GM12878 (cell line): ENCODE measurements at regions not wholly inside any gene's neighbourhood (a gene's known extent, or its start where the extent isn't known, plus 50 kb on each side); places are given as distances from the start of the nearest gene placed in this dataset.

Source experiments
- ATAC-seq: fragments of 200-7000 bp; cut with Tn5 transposase; 3 replicates; pipeline ENCODE4 v1.9.1; 2020; ENCODE audit warnings: mild to moderate bottlenecking, moderate library complexity
- BruUV-seq: library from RNA; stranded (reverse); fragments of 400-500 nt; replicated peaks from 2 replicates; lab custom pipeline; 2021; lab: Mats Ljungman, UMichigan
- CTCF ChIA-PET: fragments of 300-600 bp; sonication (Branson Sonifier 250); formaldehyde crosslinking; extraction: SDS; loops from one replicate; lab custom pipeline; 2021; ENCODE audit warnings: inconsistent platforms; lab: Yijun Ruan, JAX
- POLR2A ChIA-PET: fragments of 350-600 bp; formaldehyde crosslinking; extraction: SDS; loops from one replicate; lab custom pipeline; 2021; ENCODE audit warnings: inconsistent platforms; lab: Charles Lee
- RAD21 ChIA-PET: fragments of 300-600 bp; sonication (Branson Sonifier 250); formaldehyde crosslinking; loops from one replicate; lab custom pipeline; 2023; ENCODE audit warnings: antibody characterized with exemption; ENCODE audit not compliant: unreplicated experiment; lab: Charles Lee
- SMC1A ChIA-PET: fragments of 300-600 bp; sonication (Branson Sonifier 250); formaldehyde crosslinking; loops from one replicate; lab custom pipeline; 2023; ENCODE audit not compliant: unreplicated experiment, uncharacterized antibody; lab: Charles Lee
- DNase-seq: peaks from one replicate; pipeline ENCODE4 v3.0.0-alpha.2; 2011; ENCODE audit warnings: low read depth, low spot score
- FAIRE-seq: peaks from 3 replicates; lab custom pipeline; 2011; peaks lifted over from hg19 to GRCh38; lab: Jason Lieb, UNC
- H2AFZ ChIP-seq: 2 replicates; pipeline ENCODE4 v1.6.0; 2011; ENCODE audit warnings: low read depth, low read length, control low read depth; ENCODE audit not compliant: control insufficient read depth
- H3K27ac ChIP-seq: 2 replicates; pipeline ENCODE4 v1.5.1; 2011; ENCODE audit warnings: control low read depth; ENCODE audit not compliant: control insufficient read depth, insufficient read depth
- H3K27me3 ChIP-seq, 2 experiments: replicated peaks in 1 of 2; 2 replicates each; pipeline versions ENCODE4 v1.6.0 to v1.6.1; 2011; ENCODE audit warnings: low read length in 1 of 2; ENCODE audit not compliant: control insufficient read depth in 2 of 2, insufficient read depth in 2 of 2
- H3K36me3 ChIP-seq, 2 experiments: 2 replicates each; pipeline ENCODE4 v1.5.1; 2011; ENCODE audit warnings: low read length in 1 of 2; ENCODE audit not compliant: control insufficient read depth in 2 of 2, insufficient read depth in 2 of 2
- H3K4me1 ChIP-seq: 2 replicates; pipeline ENCODE4 v1.6.1; 2011; ENCODE audit warnings: mild to moderate bottlenecking, low read length, moderate library complexity, mixed read lengths; ENCODE audit not compliant: control insufficient read depth, insufficient read depth
- H3K4me2 ChIP-seq: 2 replicates; pipeline ENCODE4 v1.6.0; 2011; ENCODE audit warnings: control low read depth; ENCODE audit not compliant: control insufficient read depth, insufficient read depth
- H3K4me3 ChIP-seq: fragments of 200-600 bp; sonication (generic); 2 replicates; pipeline ENCODE4 v1.5.1; 2016
- H3K79me2 ChIP-seq: 2 replicates; pipeline ENCODE4 v1.6.0; 2011; ENCODE audit warnings: low read length; ENCODE audit not compliant: control insufficient read depth, insufficient read depth
- H3K9ac ChIP-seq: 2 replicates; pipeline ENCODE4 v1.8.0; 2011; ENCODE audit warnings: low read length, control low read depth, mixed read lengths; ENCODE audit not compliant: control insufficient read depth, insufficient read depth
- H3K9me3 ChIP-seq: replicated peaks from 3 replicates; pipeline ENCODE4 v1.5.1; 2011; ENCODE audit warnings: mild to moderate bottlenecking, low read length; ENCODE audit not compliant: control insufficient read depth, insufficient read depth
- H4K20me1 ChIP-seq: 2 replicates; pipeline ENCODE4 v1.6.0; 2011; ENCODE audit not compliant: control insufficient read depth, insufficient read depth
- CEBPB ChIP-seq, 2 experiments: fragments of 150-350 bp in 1 of 2; IDR thresholded peaks; 2 replicates each; pipeline ENCODE4 v1.6.1; 2012 to 2014; ENCODE audit warnings: low read depth in 2 of 2, low read length in 2 of 2, borderline replicate concordance in 1 of 2, inconsistent platforms in 1 of 2
- FOS ChIP-seq: IDR thresholded peaks from 3 replicates; pipeline ENCODE4 v1.6.1; 2011; ENCODE audit warnings: borderline replicate concordance; ENCODE audit not compliant: insufficient read length; ENCODE audit errors: extremely low read depth
- GABPA ChIP-seq: IDR thresholded peaks from 2 replicates; pipeline ENCODE4 v1.6.1; 2014; ENCODE audit warnings: antibody characterized with exemption, low read depth, mild to moderate bottlenecking, inconsistent platforms
- IKZF1 ChIP-seq: fragments of 450-650 bp; conservative IDR thresholded peaks from 2 replicates; pipeline ENCODE4 v1.6.1; 2017; ENCODE audit warnings: antibody characterized with exemption, mild to moderate bottlenecking
- KAT2A ChIP-seq: conservative IDR thresholded peaks from 2 replicates; pipeline ENCODE4 v1.6.1; 2011; ENCODE audit warnings: low read depth, low read length; ENCODE audit not compliant: control insufficient read depth
- KLF5 ChIP-seq: fragments of 450-650 bp; IDR thresholded peaks from 2 replicates; pipeline ENCODE4 v1.6.1; 2014; ENCODE audit warnings: mild to moderate bottlenecking; ENCODE audit not compliant: partially characterized antibody
- LARP7 ChIP-seq: fragments of 450-650 bp; IDR thresholded peaks from 2 replicates; pipeline ENCODE4 v1.6.1; 2017; ENCODE audit warnings: mild to moderate bottlenecking
- MEF2A ChIP-seq: IDR thresholded peaks from 2 replicates; pipeline ENCODE4 v1.6.1; 2011; ENCODE audit warnings: low read depth, mild to moderate bottlenecking, low read length, moderate library complexity; ENCODE audit not compliant: insufficient read depth
- MTA3 ChIP-seq: IDR thresholded peaks from 2 replicates; pipeline ENCODE4 v1.6.1; 2012; ENCODE audit warnings: low read length, inconsistent platforms, borderline replicate concordance
- NFYA ChIP-seq: IDR thresholded peaks from 2 replicates; pipeline ENCODE4 v1.6.1; 2011; ENCODE audit warnings: low read depth, mild to moderate bottlenecking, low read length, improper control_type of control experiment, borderline replicate concordance
- NFYB ChIP-seq: IDR thresholded peaks from 2 replicates; pipeline ENCODE4 v1.6.1; 2011; ENCODE audit warnings: low read depth, mild to moderate bottlenecking, low read length, improper control_type of control experiment, moderate library complexity; ENCODE audit not compliant: insufficient read depth
- PBX3 ChIP-seq: IDR thresholded peaks from 2 replicates; pipeline ENCODE4 v1.6.1; 2011; ENCODE audit warnings: mild to moderate bottlenecking, low read depth, low read length, moderate library complexity; ENCODE audit not compliant: insufficient replicate concordance
- POLR2A ChIP-seq: IDR thresholded peaks from 2 replicates; pipeline ENCODE4 v1.6.1; 2011; ENCODE audit warnings: low read depth, mild to moderate bottlenecking, low read length
- SMARCA5 ChIP-seq: fragments of 450-650 bp; IDR thresholded peaks from 2 replicates; pipeline ENCODE4 v1.6.1; 2017; ENCODE audit warnings: mild to moderate bottlenecking
- SREBF2 ChIP-seq: IDR thresholded peaks from 2 replicates; pipeline ENCODE4 v1.6.1; 2012; ENCODE audit warnings: mild to moderate bottlenecking, low read length
- SUZ12 ChIP-seq: fragments of 200-600 bp; sonication (generic); IDR thresholded peaks from one replicate; pipeline ENCODE4 v1.6.1; 2018; ENCODE audit warnings: antibody characterized with exemption, mild to moderate bottlenecking; ENCODE audit not compliant: unreplicated experiment
- USF2 ChIP-seq: IDR thresholded peaks from 2 replicates; pipeline ENCODE4 v1.6.1; 2011; ENCODE audit warnings: low read depth, low read length, improper control_type of control experiment, borderline replicate concordance
- YBX1 ChIP-seq: fragments of 450-650 bp; IDR thresholded peaks from 2 replicates; pipeline ENCODE4 v1.6.1; 2016; ENCODE audit warnings: antibody characterized with exemption
- ZNF24 ChIP-seq: fragments of 450-650 bp; IDR thresholded peaks from 2 replicates; pipeline ENCODE4 v1.6.1; 2017; ENCODE audit warnings: antibody characterized with exemption, mild to moderate bottlenecking
- WGBS: methylation state at CpG from one replicate; pipeline ENCODE4 v1.1.6; 2016; ENCODE audit warnings: low lambda C conversion rate; ENCODE audit not compliant: insufficient replicate concordance, insufficient coverage; ENCODE audit errors: missing lambda C conversion rate; 5-methylcytosine and 5-hydroxymethylcytosine counted together
- in situ Hi-C: fragments of 300-500 bp; cut with MboI; formaldehyde crosslinking; loops from 9 replicates; pipeline ENCODE4 v1.14.3; 2018; ENCODE audit warnings: mixed read lengths
- intact Hi-C: fragments of 100-400 bp; cut with micrococcal nuclease; formaldehyde crosslinking; loops from one replicate; pipeline ENCODE4 v1.14.2; 2022; ENCODE audit not compliant: unreplicated experiment
- TF ChIP-seq, protein P1 (sequence below): fragments of 450-650 bp; IDR thresholded peaks from 2 replicates; pipeline ENCODE4 v1.6.1; 2017; ENCODE audit warnings: antibody characterized with exemption, mild to moderate bottlenecking, moderate library complexity
- TF ChIP-seq, protein P2 (sequence below): fragments of 450-650 bp; IDR thresholded peaks from 2 replicates; pipeline ENCODE4 v1.6.1; 2014; ENCODE audit warnings: mild to moderate bottlenecking

GRCh38 chr19:30919737-30920136 is 429.5 kb downstream of the TSHZ3 start (continued):
- TF ChIP-seq, protein P1, sequence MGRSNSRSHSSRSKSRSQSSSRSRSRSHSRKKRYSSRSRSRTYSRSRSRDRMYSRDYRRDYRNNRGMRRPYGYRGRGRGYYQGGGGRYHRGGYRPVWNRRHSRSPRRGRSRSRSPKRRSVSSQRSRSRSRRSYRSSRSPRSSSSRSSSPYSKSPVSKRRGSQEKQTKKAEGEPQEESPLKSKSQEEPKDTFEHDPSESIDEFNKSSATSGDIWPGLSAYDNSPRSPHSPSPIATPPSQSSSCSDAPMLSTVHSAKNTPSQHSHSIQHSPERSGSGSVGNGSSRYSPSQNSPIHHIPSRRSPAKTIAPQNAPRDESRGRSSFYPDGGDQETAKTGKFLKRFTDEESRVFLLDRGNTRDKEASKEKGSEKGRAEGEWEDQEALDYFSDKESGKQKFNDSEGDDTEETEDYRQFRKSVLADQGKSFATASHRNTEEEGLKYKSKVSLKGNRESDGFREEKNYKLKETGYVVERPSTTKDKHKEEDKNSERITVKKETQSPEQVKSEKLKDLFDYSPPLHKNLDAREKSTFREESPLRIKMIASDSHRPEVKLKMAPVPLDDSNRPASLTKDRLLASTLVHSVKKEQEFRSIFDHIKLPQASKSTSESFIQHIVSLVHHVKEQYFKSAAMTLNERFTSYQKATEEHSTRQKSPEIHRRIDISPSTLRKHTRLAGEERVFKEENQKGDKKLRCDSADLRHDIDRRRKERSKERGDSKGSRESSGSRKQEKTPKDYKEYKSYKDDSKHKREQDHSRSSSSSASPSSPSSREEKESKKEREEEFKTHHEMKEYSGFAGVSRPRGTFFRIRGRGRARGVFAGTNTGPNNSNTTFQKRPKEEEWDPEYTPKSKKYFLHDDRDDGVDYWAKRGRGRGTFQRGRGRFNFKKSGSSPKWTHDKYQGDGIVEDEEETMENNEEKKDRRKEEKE: no peak
- TF ChIP-seq SMARCA5: no peak
- no peak for TF ChIP-seq POLR2A
- TF ChIP-seq SUZ12: no peak
- TF ChIP-seq MTA3: no peak
- no peak for TF ChIP-seq MEF2A
- no peak for TF ChIP-seq IKZF1

DNA sequence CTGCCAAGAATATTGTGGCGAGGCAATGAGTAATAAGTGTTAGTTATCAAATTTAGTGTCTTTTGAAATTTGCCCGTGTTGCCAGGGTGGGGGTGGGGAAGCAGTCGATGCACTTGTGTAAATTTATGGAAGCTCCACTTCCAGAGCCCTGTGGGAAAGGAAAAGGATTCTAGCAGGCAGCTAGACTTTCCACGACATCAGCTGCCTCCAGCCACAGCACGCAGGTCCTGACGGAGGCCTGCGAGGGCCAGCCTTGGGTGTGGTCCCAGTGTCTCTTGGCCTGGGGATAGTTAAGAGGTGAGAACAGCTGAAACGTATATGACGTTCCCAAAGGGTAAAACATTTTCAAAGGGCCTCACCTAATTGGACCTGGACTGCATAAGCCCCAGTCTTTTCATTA is 433.0 kb downstream of the TSHZ3 start:
- Histone ChIP-seq H3K79me2 (no peaks in the 10 kb centered on the region), H4K20me1 (no peaks in the 10 kb centered on the region), H3K27ac (no peak overlapping the region), H3K9ac (no peak overlapping the region), H3K27me3 (no peaks in the 10 kb centered on the region), H3K9me3 (no peaks in the 10 kb centered on the region; the same call in 2 of the 3 replicates), H2AFZ (no peak overlapping the region), H3K4me1 (no peaks in the 10 kb centered on the region), H3K36me3 (no peaks in the 10 kb centered on the region), H3K4me3 (no peak overlapping the region), H3K4me2 (no peak overlapping the region)
- ChIA-PET SMC1A (no interaction called here), RAD21 (no interaction called here), CTCF (no interaction called here), POLR2A (no interaction called here)
- no TSS peak for BruUV-seq
- FAIRE-seq (no peak), DNase-seq (no peak), ATAC-seq (no peak)
- in situ Hi-C loops (no loop called here), intact Hi-C loops (no loop called here)
- WGBS: 31% methylated on average over 9 of the region's 9 CpGs
- TF ChIP-seq KLF5 (no peak), PBX3 (no peak), NFYA (no peak), LARP7 (no peak), USF2 (no peak), SREBF2 (no peak), FOS (no peak), CEBPB (IDR thresholded peaks at IDR 0.05; ENCODE audit: borderline replicate concordance in 1 of 2, low read depth in 2 of 2, low read length in 2 of 2) (no peak), KAT2A (no peak), YBX1 (no peak), ZNF24 (no peak), NFYB (no peak), GABPA (no peak)
- TF ChIP-seq, protein P2, sequence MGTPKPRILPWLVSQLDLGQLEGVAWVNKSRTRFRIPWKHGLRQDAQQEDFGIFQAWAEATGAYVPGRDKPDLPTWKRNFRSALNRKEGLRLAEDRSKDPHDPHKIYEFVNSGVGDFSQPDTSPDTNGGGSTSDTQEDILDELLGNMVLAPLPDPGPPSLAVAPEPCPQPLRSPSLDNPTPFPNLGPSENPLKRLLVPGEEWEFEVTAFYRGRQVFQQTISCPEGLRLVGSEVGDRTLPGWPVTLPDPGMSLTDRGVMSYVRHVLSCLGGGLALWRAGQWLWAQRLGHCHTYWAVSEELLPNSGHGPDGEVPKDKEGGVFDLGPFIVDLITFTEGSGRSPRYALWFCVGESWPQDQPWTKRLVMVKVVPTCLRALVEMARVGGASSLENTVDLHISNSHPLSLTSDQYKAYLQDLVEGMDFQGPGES: no peak
